GM23248 (cell line): ENCODE measurements at regions not wholly inside any gene's neighbourhood (a gene's known extent, or its start where the extent isn't known, plus 50 kb on each side); places are given as distances from the start of the nearest gene placed in this dataset.

ENCODE experiments used
- DNase-seq: peaks from one replicate; pipeline ENCODE4 v3.0.0-alpha.2; 2015
- H2AFZ ChIP-seq: fragments of 200-600 bp; sonication (generic); 2 replicates; pipeline ENCODE4 v1.6.1; 2016; ENCODE audit warnings: antibody characterized with exemption
- H3F3A ChIP-seq: fragments of 200-600 bp; sonication (generic); 2 replicates; pipeline ENCODE4 v1.6.1; 2016; ENCODE audit warnings: mild to moderate bottlenecking, antibody characterized with exemption, mixed run types; ENCODE audit not compliant: insufficient read depth
- H3K27ac ChIP-seq: fragments of 200-600 bp; sonication (generic); 2 replicates; pipeline ENCODE4 v1.5.1; 2016; ENCODE audit warnings: mild to moderate bottlenecking
- H3K27me3 ChIP-seq: fragments of 200-600 bp; sonication (generic); replicated peaks from 2 replicates; pipeline ENCODE4 v1.6.1; 2016; ENCODE audit warnings: mild to moderate bottlenecking; ENCODE audit not compliant: insufficient read depth
- H3K36me3 ChIP-seq: fragments of 200-600 bp; sonication (generic); 2 replicates; pipeline ENCODE4 v1.6.1; 2016; ENCODE audit warnings: low read depth, mild to moderate bottlenecking
- H3K4me1 ChIP-seq: fragments of 200-600 bp; sonication (generic); 2 replicates; pipeline ENCODE4 v1.6.1; 2016; ENCODE audit warnings: mild to moderate bottlenecking; ENCODE audit not compliant: insufficient read depth
- H3K4me2 ChIP-seq: fragments of 200-600 bp; sonication (generic); one replicate; pipeline ENCODE4 v1.6.1; 2016; ENCODE audit warnings: mild to moderate bottlenecking; ENCODE audit not compliant: unreplicated experiment
- H3K4me3 ChIP-seq: fragments of 200-600 bp; sonication (generic); 2 replicates; pipeline ENCODE4 v1.5.1; 2016; ENCODE audit warnings: mild to moderate bottlenecking
- H3K79me2 ChIP-seq: fragments of 200-600 bp; sonication (generic); 2 replicates; pipeline ENCODE4 v1.6.1; 2016; ENCODE audit warnings: mild to moderate bottlenecking; ENCODE audit not compliant: insufficient read depth
- H3K9ac ChIP-seq: fragments of 200-600 bp; sonication (generic); 2 replicates; pipeline ENCODE4 v1.6.1; 2016; ENCODE audit warnings: mild to moderate bottlenecking
- H3K9me2 ChIP-seq: fragments of 200-600 bp; sonication (generic); 2 replicates; pipeline ENCODE4 v1.6.1; 2016; ENCODE audit warnings: mixed run types, mild to moderate bottlenecking, moderate library complexity; ENCODE audit not compliant: insufficient read depth
- H3K9me3 ChIP-seq: fragments of 200-600 bp; sonication (generic); one replicate; pipeline ENCODE4 v1.6.1; 2017; ENCODE audit warnings: low read depth
- H4K20me1 ChIP-seq: fragments of 200-600 bp; sonication (generic); 2 replicates; pipeline ENCODE4 v1.6.0; 2016; ENCODE audit not compliant: insufficient read depth
- EZH2 ChIP-seq: fragments of 200-600 bp; sonication (generic); IDR thresholded peaks from 2 replicates; pipeline ENCODE4 v1.6.1; 2018; ENCODE audit warnings: antibody characterized with exemption, mild to moderate bottlenecking; ENCODE audit not compliant: insufficient read depth, poor library complexity, severe bottlenecking
- EZH2phosphoT487 ChIP-seq: fragments of 200-600 bp; sonication (generic); IDR thresholded peaks from 2 replicates; pipeline ENCODE4 v1.6.1; 2018; ENCODE audit warnings: antibody characterized with exemption, moderate library complexity, mild to moderate bottlenecking, low read depth; ENCODE audit not compliant: insufficient read depth
- WGBS, 2 experiments: methylation state at CpG; one replicate each; pipeline ENCODE4 v1.1.6; 2015 to 2017; ENCODE audit warnings: low lambda C conversion rate in 2 of 2, low coverage in 1 of 2; ENCODE audit errors: missing lambda C conversion rate in 2 of 2; 5-methylcytosine and 5-hydroxymethylcytosine counted together
- in situ Hi-C: fragments of 300-500 bp; cut with MboI; formaldehyde crosslinking; loops from 2 replicates; pipeline ENCODE4 v1.15.0; 2020

DNA sequence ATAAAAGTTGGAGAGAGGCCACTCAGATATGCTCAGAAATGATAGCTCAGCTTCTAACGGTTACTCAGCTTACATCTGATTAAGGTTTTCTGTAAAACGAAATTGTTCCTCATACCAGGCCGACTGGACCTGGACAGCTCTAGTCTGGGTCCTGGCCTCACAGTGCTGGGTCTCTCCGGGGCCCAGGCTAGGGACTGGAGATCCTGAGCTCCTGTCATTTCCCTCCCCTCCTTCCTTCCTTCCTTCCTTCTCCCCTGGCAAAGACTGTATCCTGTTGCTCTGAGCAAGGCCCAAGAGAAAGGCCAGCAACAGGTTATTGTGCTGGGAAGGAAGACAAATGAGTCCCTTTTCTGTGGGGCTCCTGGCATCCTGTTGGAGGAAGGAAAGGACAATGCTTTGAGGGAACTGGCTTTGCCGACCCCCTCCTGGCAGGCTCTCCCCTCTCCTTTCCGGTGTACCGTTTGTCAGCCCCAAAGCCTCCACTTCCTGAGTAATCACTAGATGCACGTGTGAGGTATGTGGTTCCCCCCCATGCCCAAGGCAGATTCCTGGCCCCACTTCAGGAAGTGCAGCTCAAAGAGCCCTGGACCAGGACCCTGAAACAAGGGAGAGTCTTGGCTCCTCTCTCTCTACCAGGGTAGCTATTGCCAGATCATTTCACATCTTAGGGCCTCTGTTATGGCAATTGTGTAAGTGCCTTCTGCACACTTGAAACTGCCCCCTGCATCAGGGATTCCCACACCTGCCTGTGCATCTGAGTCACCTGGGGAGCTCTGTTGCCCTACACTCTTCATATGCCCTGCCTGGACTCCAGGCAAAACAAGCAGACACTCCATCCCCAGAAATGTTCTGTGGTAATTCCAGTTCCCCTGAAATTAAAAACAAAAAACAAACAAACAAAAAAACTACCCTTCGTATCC, 212.7 kb upstream of the FGGY start:
- WGBS, 2 experiments = 76 to 78% methylated on average over 9 of the region's 9 CpGs
- H3K9me3 ChIP-seq = no peaks in the 10 kb centered on the region
- H3K4me1 ChIP-seq = peaks cover 26% of the 10 kb centered on the region
- H3K27ac ChIP-seq = no peak overlapping the region
- H3K4me3 ChIP-seq = no peak overlapping the region
- no peaks in the 10 kb centered on the region for H3K9me2 ChIP-seq
- no peaks in the 10 kb centered on the region for H3K79me2 ChIP-seq
- in situ Hi-C loops = no loop called here
- H4K20me1 ChIP-seq = no peaks in the 10 kb centered on the region
- TF ChIP-seq EZH2phosphoT487 (no peak), EZH2 (no peak)
- DNase-seq = no peak
- no peaks in the 10 kb centered on the region for H3K36me3 ChIP-seq
- H2AFZ ChIP-seq = 0 out of 2 replicates have a peak overlapping the region, but pooled peaks have one; percentile 10
- H3K9ac ChIP-seq = no peak overlapping the region
- H3F3A ChIP-seq = peaks cover 15% of the 10 kb centered on the region; the same call in 1 of the 2 replicates
- no peaks in the 10 kb centered on the region for H3K27me3 ChIP-seq
- H3K4me2 ChIP-seq = no peak overlapping the region

DNA sequence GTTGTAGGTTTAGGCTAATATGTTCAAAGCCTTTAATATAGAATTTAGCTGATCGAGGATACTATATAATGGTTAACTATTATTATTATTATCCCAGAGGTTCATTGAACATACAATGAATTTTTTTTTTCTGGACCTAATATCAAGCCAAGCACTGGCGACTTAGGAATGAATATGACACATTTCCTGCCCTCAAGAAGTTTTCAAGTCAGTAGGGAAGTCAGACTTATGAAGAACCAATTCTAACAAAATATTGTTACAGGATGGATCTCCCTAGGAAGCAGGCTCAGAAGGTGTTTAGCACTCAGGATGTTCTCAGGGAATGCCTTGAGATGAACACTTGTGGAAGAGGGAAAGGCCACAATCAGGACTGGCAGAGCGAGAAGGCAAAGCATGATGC, 211.8 kb upstream of the FGGY start:
- no peaks in the 10 kb centered on the region for H4K20me1 ChIP-seq
- H3K27me3 ChIP-seq = no peaks in the 10 kb centered on the region
- H3K9me3 ChIP-seq = no peaks in the 10 kb centered on the region
- no peak overlapping the region for H3K4me2 ChIP-seq
- H3K4me1 ChIP-seq = peaks cover 17% of the 10 kb centered on the region
- no peaks in the 10 kb centered on the region for H3K36me3 ChIP-seq
- no peaks in the 10 kb centered on the region for H3K9me2 ChIP-seq
- H2AFZ ChIP-seq = no peak overlapping the region
- no peak for DNase-seq
- TF ChIP-seq EZH2phosphoT487 (no peak), EZH2 (no peak)
- peaks cover 8% of the 10 kb centered on the region; the same call in 1 of the 2 replicates for H3F3A ChIP-seq
- H3K9ac ChIP-seq = no peak overlapping the region
- 90% methylated on average over 3 of the region's 3 CpGs for WGBS, 2 experiments
- in situ Hi-C loops = no loop called here
- no peak overlapping the region for H3K27ac ChIP-seq
- no peak overlapping the region for H3K4me3 ChIP-seq
- H3K79me2 ChIP-seq = no peaks in the 10 kb centered on the region

DNA sequence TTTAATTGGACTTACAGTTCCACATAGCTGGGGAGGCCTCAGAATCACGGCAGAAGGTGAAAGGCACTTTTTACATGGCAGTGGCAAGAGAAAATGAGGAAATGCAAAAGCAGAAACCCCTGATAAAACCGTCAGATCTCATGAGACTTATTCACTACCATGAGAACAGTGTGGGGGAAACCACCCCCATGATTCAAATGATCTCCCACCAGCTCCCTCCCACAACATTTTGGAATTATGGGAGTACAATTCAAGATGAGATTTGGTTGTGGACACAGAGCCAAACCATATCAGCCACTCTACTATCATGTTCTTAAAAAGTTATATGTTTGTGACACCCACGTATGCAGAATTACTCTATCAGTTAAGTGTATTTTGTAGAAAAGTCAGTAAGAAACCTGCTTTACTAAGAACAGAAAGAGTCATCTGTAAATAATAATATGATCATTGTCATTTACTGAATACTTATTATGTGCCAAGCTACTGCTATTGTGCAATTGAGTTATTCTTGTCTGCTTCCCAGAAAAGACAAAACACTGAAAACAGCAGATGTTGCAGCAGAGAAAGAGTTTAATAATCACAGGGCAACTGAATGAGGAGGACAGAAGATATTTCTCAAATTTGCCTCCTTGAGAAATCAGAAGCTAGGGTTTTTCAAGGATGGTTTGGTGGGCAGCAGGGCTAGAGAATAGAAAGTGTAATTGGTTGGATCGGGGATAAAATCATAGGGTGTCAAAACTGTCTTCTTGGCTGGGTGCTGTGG, 207.7 kb upstream of the FGGY start:
- Histone ChIP-seq H3K27me3 (no peaks in the 10 kb centered on the region), H3K9me3 (no peaks in the 10 kb centered on the region), H3K4me3 (no peak overlapping the region), H3K9me2 (no peaks in the 10 kb centered on the region; the same call in 1 of the 2 replicates), H4K20me1 (no peaks in the 10 kb centered on the region), H3F3A (peaks cover 18% of the 10 kb centered on the region; the same call in 1 of the 2 replicates), H3K4me2 (no peak overlapping the region), H3K27ac (no peak overlapping the region), H3K4me1 (peaks cover 13% of the 10 kb centered on the region), H3K9ac (no peak overlapping the region), H3K79me2 (no peaks in the 10 kb centered on the region), H2AFZ (no peak overlapping the region), H3K36me3 (no peaks in the 10 kb centered on the region)
- DNase-seq = no peak
- TF ChIP-seq EZH2phosphoT487 = no peak
- no peak for TF ChIP-seq EZH2
- in situ Hi-C loops = no loop called here
- 88 to 91% methylated on average over 4 of the region's 4 CpGs for WGBS, 2 experiments

DNA sequence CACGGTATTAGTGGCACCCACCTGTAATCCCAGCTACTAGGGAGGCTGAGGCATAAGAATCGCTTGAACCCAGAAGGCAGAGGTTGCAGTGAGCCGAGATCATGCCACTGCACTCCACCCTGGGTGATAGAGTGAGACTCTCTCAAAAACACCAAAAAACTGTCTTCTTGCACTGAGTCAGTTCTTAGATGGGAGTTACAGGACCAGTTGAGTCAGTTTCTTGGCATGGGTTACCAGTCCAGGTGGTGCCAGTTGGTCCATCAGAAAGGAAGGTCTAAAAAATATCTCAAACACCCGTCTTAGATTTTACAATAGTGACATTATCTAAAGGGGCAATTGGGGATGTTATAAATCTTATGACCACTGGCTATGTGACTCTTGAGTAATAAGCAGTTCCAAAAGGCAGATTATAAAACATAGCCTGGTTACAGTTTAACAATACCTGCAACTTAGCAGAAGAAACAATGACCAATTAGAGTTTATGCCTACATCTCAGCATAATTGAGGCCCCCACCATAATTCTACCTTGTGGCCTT, 206.9 kb upstream of the FGGY start:
- Histone ChIP-seq H3K27me3 (no peaks in the 10 kb centered on the region), H3K9me2 (no peaks in the 10 kb centered on the region; the same call in 1 of the 2 replicates), H3K79me2 (no peaks in the 10 kb centered on the region), H4K20me1 (no peaks in the 10 kb centered on the region), H3K4me3 (no peak overlapping the region), H3K9me3 (no peaks in the 10 kb centered on the region), H3K4me1 (peaks cover 13% of the 10 kb centered on the region), H3K36me3 (no peaks in the 10 kb centered on the region), H3F3A (peaks cover 18% of the 10 kb centered on the region; the same call in 1 of the 2 replicates), H2AFZ (no peak overlapping the region), H3K4me2 (no peak overlapping the region), H3K27ac (no peak overlapping the region), H3K9ac (no peak overlapping the region)
- 73 to 75% methylated on average over 4 of the region's 4 CpGs for WGBS, 2 experiments
- in situ Hi-C loops = no loop called here
- peak; percentile 24 for DNase-seq
- no peak for TF ChIP-seq EZH2
- no peak for TF ChIP-seq EZH2phosphoT487
